Upper lobe of right lung (tissue), 1 donor: ENCODE measurements at regions not wholly inside any gene's neighbourhood (a gene's known extent, or its start where the extent isn't known, plus 50 kb on each side); places are given as distances from the start of the nearest gene placed in this dataset.

ENCODE experiments used
- ATAC-seq: fragments of 200-7000 bp; cut with Tn5 transposase; one replicate; pipeline ENCODE4 v1.9.1; 2020; ENCODE audit warnings: mild to moderate bottlenecking, moderate library complexity
- DNase-seq: peaks from one replicate; pipeline ENCODE4 v3.0.0-alpha.2; 2020
- H3K27ac ChIP-seq: fragments of 200-600 bp; one replicate; pipeline ENCODE4 v1.8.0; 2022
- H3K27me3 ChIP-seq: fragments of 200-600 bp; one replicate; pipeline ENCODE4 v1.8.0; 2022; ENCODE audit warnings: mild to moderate bottlenecking
- H3K36me3 ChIP-seq: fragments of 200-600 bp; one replicate; pipeline ENCODE4 v1.8.0; 2022
- H3K4me1 ChIP-seq: fragments of 200-600 bp; one replicate; pipeline ENCODE4 v1.8.0; 2022
- H3K4me3 ChIP-seq: fragments of 200-600 bp; one replicate; pipeline ENCODE4 v1.8.0; 2022; ENCODE audit warnings: mild to moderate bottlenecking
- H3K9me3 ChIP-seq: fragments of 200-600 bp; one replicate; pipeline ENCODE4 v1.8.0; 2022
- intact Hi-C: fragments of 100-400 bp; cut with DNase I; formaldehyde crosslinking; loops from one replicate; pipeline ENCODE4 v1.11.0; 2022
- TF ChIP-seq, protein P1 (sequence below): fragments of 200-600 bp; IDR thresholded peaks from one replicate; pipeline ENCODE4 v1.8.0; 2022; ENCODE audit warnings: antibody characterized with exemption
- donor health status: DM: no; HTN: yes; CAD: no; lungs with severe emphysema.

DNA sequence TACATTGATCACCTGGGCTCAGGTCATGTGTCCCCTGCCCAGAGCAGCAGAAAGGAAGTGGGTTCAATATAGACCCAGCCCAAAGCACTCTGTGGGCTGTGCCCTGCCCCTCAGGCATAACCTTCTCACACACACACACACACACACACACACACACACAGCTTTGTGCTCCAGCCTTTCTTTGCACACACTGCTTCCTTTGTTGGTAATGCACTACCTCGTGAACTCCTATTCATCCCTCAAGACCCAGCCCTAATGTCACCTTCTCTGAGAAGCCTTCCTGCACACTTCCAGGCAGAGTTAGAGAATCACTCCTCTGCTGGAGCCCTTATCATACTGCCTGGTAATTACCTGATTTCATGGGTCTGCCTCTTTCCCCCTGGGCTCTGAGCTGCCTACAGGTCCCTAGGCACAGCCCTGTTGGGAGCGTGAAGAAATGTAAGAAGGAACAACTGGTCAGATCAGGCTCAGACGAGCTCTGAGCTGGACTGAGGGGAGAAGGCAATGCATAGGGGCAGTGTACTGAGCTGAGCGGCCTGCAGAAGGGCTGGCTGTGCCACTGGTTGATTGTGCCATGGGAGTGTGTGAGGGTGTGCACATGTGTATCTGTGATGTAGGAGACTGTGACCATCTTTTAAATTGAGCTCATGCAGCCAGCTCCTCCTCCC, 210.3 kb downstream of the GLI2 start:
- TF ChIP-seq, protein P1, sequence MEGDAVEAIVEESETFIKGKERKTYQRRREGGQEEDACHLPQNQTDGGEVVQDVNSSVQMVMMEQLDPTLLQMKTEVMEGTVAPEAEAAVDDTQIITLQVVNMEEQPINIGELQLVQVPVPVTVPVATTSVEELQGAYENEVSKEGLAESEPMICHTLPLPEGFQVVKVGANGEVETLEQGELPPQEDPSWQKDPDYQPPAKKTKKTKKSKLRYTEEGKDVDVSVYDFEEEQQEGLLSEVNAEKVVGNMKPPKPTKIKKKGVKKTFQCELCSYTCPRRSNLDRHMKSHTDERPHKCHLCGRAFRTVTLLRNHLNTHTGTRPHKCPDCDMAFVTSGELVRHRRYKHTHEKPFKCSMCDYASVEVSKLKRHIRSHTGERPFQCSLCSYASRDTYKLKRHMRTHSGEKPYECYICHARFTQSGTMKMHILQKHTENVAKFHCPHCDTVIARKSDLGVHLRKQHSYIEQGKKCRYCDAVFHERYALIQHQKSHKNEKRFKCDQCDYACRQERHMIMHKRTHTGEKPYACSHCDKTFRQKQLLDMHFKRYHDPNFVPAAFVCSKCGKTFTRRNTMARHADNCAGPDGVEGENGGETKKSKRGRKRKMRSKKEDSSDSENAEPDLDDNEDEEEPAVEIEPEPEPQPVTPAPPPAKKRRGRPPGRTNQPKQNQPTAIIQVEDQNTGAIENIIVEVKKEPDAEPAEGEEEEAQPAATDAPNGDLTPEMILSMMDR: no peak
- no peaks in the 10 kb centered on the region for H3K9me3 ChIP-seq
- no peak for DNase-seq
- H3K4me1 ChIP-seq: no peaks in the 10 kb centered on the region
- no peaks in the 10 kb centered on the region for H3K36me3 ChIP-seq
- intact Hi-C loops: no loop called here
- no peak overlapping the region for H3K4me3 ChIP-seq
- no peak for ATAC-seq
- H3K27me3 ChIP-seq: no peaks in the 10 kb centered on the region
- H3K27ac ChIP-seq: no peak overlapping the region

DNA sequence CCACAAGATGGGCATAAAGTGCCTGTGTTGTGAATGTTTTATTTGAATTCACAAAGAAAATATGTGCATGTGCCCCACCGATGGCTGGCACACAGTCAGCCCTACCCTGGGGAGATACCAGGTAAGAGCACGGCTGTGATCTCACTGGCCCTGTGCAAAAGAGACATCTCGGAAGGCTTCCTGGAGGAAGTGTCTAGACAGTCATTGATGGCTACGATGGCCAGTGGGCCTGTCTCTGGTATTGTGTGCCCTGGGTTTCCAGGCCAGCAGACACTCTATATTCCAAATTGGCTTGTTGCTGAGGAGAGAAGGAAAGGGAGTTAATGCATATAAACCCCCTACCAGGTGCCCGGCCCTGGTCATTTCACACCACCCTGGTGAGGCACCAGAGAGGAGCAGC, 211.7 kb downstream of the GLI2 start:
- Histone ChIP-seq H3K9me3 (no peaks in the 10 kb centered on the region), H3K36me3 (no peaks in the 10 kb centered on the region), H3K4me1 (no peaks in the 10 kb centered on the region), H3K27me3 (no peaks in the 10 kb centered on the region), H3K27ac (no peak overlapping the region), H3K4me3 (no peak overlapping the region)
- ATAC-seq: no peak
- intact Hi-C loops: no loop called here
- DNase-seq: no peak
- TF ChIP-seq, protein P1: no peak

DNA sequence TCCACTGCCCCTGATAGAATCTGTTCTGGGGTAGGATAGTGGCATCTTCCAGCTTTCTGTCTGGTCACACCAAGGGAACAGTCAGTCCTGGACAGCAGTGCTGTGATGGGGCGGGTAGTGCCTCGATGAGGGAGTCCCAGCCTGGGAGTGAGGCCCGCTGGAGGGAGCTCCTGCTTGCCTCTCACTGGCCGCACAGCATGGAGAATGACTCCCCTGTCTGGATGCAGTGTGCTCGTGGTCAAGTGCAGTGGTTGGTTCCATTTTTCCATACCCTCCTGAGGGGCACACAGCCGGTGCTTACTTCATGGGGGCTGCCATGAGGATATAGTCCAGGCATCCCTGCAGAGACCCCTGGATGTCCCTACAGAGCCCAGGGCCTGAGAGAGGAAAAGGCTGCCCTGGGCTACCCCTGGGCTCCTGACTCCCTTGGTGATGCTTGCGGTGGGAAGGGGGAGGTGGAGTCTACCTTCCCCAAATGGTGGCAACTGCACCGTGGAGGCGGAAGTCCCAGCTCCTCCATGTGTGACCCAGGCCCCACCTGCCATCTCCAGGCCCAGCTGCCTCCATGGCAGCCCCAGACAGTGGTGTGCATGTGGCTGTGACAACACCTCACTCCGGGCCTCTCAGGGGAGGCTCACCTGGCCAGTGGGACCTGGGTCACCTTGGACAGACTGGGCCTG, 212.5 kb downstream of the GLI2 start:
- TF ChIP-seq, protein P1: no peak
- no peak overlapping the region for H3K4me3 ChIP-seq

DNA sequence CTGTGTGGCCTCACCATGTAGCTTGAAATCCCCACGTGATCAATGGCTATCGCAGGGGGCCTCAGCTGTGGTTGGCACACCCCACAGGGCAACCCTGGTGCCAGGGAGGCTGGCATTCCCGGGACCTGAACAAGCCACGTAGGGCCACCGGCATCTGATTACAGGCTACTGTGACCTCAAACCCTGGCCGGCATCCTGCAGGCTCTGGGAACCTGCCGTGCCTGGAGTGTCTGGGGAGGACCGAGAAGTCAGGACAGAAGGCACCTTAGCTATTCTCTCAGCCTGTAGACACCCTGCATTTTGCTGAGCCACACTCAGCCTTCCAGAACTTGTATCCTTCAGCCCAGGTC, 213.0 kb downstream of the GLI2 start:
- Histone ChIP-seq H3K4me3 (no peak overlapping the region), H3K4me1 (no peaks in the 10 kb centered on the region), H3K27me3 (no peaks in the 10 kb centered on the region), H3K36me3 (no peaks in the 10 kb centered on the region), H3K9me3 (no peaks in the 10 kb centered on the region), H3K27ac (no peak overlapping the region)
- DNase-seq (no peak), ATAC-seq (no peak)
- TF ChIP-seq, protein P1: no peak
- intact Hi-C loops: no loop called here

More for the DNA sequence above, 212.5 kb downstream of the GLI2 start:
- Histone ChIP-seq H3K9me3 (no peaks in the 10 kb centered on the region), H3K27me3 (no peaks in the 10 kb centered on the region), H3K36me3 (no peaks in the 10 kb centered on the region), H3K27ac (no peak overlapping the region), H3K4me1 (no peaks in the 10 kb centered on the region)
- intact Hi-C loops: no loop called here
- no peak for ATAC-seq
- DNase-seq: no peak

DNA sequence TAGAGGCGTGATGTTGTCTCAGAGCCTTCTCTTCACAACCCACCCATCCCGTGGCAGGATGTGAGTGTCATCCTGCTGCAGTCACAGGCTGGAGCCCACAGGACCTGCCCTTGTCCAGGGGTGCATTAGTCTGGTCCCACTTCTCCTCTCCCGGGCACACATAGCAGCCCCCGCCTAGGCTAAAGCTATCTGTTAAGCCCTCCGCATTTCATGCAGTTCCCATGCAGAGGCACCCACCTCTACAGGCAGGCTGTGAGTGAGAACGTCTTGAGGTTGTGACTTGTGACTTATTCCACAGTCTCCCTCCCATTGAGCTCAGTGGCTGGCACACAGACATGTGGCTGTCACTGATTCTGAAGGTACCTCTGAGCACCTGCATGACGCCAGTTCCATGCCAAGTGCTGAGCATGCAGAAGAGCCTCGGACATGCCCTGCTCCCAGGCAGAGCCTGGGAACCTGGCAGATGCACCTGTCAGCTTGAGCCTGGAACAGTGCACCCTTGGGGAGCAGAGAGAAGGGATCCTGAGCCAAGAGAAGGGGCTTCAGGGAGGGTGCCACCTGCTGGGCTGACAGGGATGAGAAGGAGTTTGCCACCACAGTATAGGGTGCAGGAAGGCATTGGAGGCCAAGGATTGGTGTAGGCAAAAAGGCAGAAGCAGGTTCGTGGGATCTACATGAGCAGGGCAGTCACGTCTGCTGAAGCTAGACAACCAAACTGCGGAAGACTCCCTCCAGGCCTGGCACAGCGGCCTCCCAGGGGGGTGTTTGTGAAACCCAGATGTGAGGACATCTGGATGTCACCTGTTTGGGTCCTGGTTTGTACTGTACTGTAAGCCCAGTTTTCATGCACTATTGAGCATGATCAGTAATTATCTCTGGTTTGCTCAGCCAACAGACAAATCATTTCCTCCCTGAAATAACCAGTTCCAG, 213.6 kb downstream of the GLI2 start:
- intact Hi-C loops: no loop called here
- TF ChIP-seq, protein P1: no peak
- no peaks in the 10 kb centered on the region for H3K27me3 ChIP-seq
- H3K36me3 ChIP-seq: no peaks in the 10 kb centered on the region
- no peak overlapping the region for H3K27ac ChIP-seq
- ATAC-seq (no peak), DNase-seq (no peak)
- no peaks in the 10 kb centered on the region for H3K9me3 ChIP-seq
- H3K4me1 ChIP-seq: no peaks in the 10 kb centered on the region
- H3K4me3 ChIP-seq: no peak overlapping the region
